A549 (cell line): ENCODE measurements at regions not wholly inside any gene's neighbourhood (a gene's known extent, or its start where the extent isn't known, plus 50 kb on each side); places are given as distances from the start of the nearest gene placed in this dataset.
"Not testable (repeated sequence)": the region's sequence is repeated elsewhere in the genome, so short reads cannot be mapped to it uniquely, and the experiment has no call there.

Source experiments
- ATAC-seq, 2 experiments: fragments of 200-7000 bp in 1 of 2; fragments of >200 bp in 1 of 2; cut with Nextera tagmentation in 1 of 2; cut with Tn5 transposase in 1 of 2; 3 replicates each; pipeline versions ENCODE4 v1.8.0 to v1.9.1; 2018 to 2020; ENCODE audit warnings: mild to moderate bottlenecking in 1 of 2, moderate library complexity in 1 of 2
- CTCF ChIA-PET: fragments of 300-600 bp; sonication (Branson Sonifier 250); formaldehyde crosslinking; extraction: SDS; loops from one replicate; lab custom pipeline; 2021; ENCODE audit warnings: antibody characterized with exemption, inconsistent platforms; lab: Yijun Ruan, JAX
- POLR2A ChIA-PET: fragments of 350-600 bp; formaldehyde crosslinking; extraction: SDS; loops from one replicate; lab custom pipeline; 2021; ENCODE audit warnings: antibody characterized with exemption, inconsistent platforms; lab: Yijun Ruan, JAX
- DNase-seq, 2 experiments: peaks; one replicate each; pipeline versions ENCODE4 v3.0.0 to v3.0.0-alpha.2; 2011 to 2016; ENCODE audit warnings: low read depth in 1 of 2, low spot score in 1 of 2
- FAIRE-seq: peaks from 2 replicates; lab custom pipeline; 2011; peaks lifted over from hg19 to GRCh38; lab: Jason Lieb, UNC
- H3K27ac ChIP-seq, 2 experiments: fragments of >200 bp; sonication (Bioruptor Twin); formaldehyde crosslinking; 3 replicates each; pipeline ENCODE4 v1.5.1; 2016 to 2017
- H3K4me1 ChIP-seq: fragments of >200 bp; sonication (Bioruptor Twin); formaldehyde crosslinking; 3 replicates; pipeline ENCODE4 v1.6.1; 2016
- H3K4me2 ChIP-seq: fragments of >200 bp; sonication (Bioruptor Twin); formaldehyde crosslinking; 3 replicates; pipeline ENCODE4 v1.6.1; 2016
- H3K4me3 ChIP-seq: fragments of >200 bp; sonication (Bioruptor Twin); formaldehyde crosslinking; 3 replicates; pipeline ENCODE4 v1.5.1; 2016
- H3K9me3 ChIP-seq: fragments of >200 bp; sonication (Bioruptor Twin); formaldehyde crosslinking; 3 replicates; pipeline ENCODE4 v1.6.1; 2016
- CBX2 ChIP-seq: fragments of 200-600 bp; sonication (generic); IDR thresholded peaks from 2 replicates; pipeline ENCODE4 v1.6.1; 2016; ENCODE audit warnings: low read depth, mild to moderate bottlenecking, borderline replicate concordance
- EHMT2 ChIP-seq: fragments of 200-600 bp; sonication (generic); IDR thresholded peaks from 2 replicates; pipeline ENCODE4 v1.6.1; 2016; ENCODE audit warnings: antibody characterized with exemption, low read depth, mild to moderate bottlenecking, moderate library complexity
- ESRRA ChIP-seq: fragments of 150-350 bp; IDR thresholded peaks from 2 replicates; pipeline ENCODE4 v1.6.1; 2014; ENCODE audit warnings: mild to moderate bottlenecking, low read length, borderline replicate concordance
- FOSL2 ChIP-seq, 2 experiments: fragments of 450-650 bp in 1 of 2; fragments of >200 bp in 1 of 2; sonication (Bioruptor Twin) in 1 of 2; formaldehyde crosslinking; IDR thresholded peaks; 2 replicates each; pipeline versions ENCODE4 v1.5.0 to v1.6.1; 2016 to 2020; ENCODE audit warnings: mild to moderate bottlenecking in 1 of 2, moderate library complexity in 1 of 2
- HDAC2 ChIP-seq: fragments of 200-600 bp; sonication (generic); IDR thresholded peaks from 2 replicates; pipeline ENCODE4 v1.6.1; 2016
- MAFK ChIP-seq: fragments of 450-650 bp; IDR thresholded peaks from 2 replicates; pipeline ENCODE4 v1.6.1; 2014; ENCODE audit not compliant: partially characterized antibody
- MYC ChIP-seq: IDR thresholded peaks from 2 replicates; pipeline ENCODE4 v1.6.1; 2012; ENCODE audit warnings: mild to moderate bottlenecking, inconsistent platforms, low read length, improper control_type of control experiment, borderline replicate concordance
- NPAS2 ChIP-seq: fragments of 250-450 bp; sonication (Bioruptor Pico); IDR thresholded peaks from 2 replicates; pipeline ENCODE4 v1.8.0; 2022; ENCODE audit warnings: mild to moderate bottlenecking, moderate library complexity, borderline replicate concordance
- PHF8 ChIP-seq: fragments of 200-600 bp; sonication (generic); IDR thresholded peaks from 2 replicates; pipeline ENCODE4 v1.6.1; 2016; ENCODE audit warnings: low read depth, mild to moderate bottlenecking, antibody characterized with exemption, moderate library complexity, borderline replicate concordance
- RCOR1 ChIP-seq: fragments of 150-350 bp; IDR thresholded peaks from 2 replicates; pipeline ENCODE4 v1.6.1; 2014; ENCODE audit warnings: antibody characterized with exemption, low read length, low read depth
- SREBF2 ChIP-seq: fragments of 450-650 bp; IDR thresholded peaks from 2 replicates; pipeline ENCODE4 v1.6.1; 2014; ENCODE audit warnings: mild to moderate bottlenecking, moderate library complexity
- TFCP2L1 ChIP-seq: fragments of 250-450 bp; sonication (Bioruptor Pico); IDR thresholded peaks from 2 replicates; pipeline ENCODE4 v1.5.0; 2021; ENCODE audit warnings: mild to moderate bottlenecking
- TP53 ChIP-seq: fragments of 250-450 bp; sonication (Bioruptor Pico); IDR thresholded peaks from 2 replicates; pipeline ENCODE4 v1.5.0; 2021; ENCODE audit warnings: mild to moderate bottlenecking, moderate library complexity
- ZC3H11A ChIP-seq: fragments of 450-650 bp; IDR thresholded peaks from 2 replicates; pipeline ENCODE4 v1.6.1; 2014; ENCODE audit warnings: antibody characterized with exemption, mild to moderate bottlenecking
- ZSCAN20 ChIP-seq: fragments of 250-450 bp; sonication (Bioruptor Pico); IDR thresholded peaks from 2 replicates; pipeline ENCODE4 v1.8.0; 2022; ENCODE audit warnings: mild to moderate bottlenecking, moderate library complexity
- WGBS: methylation state at CpG from one replicate; pipeline ENCODE4 v1.1.6; 2017; ENCODE audit errors: missing lambda C conversion rate; 5-methylcytosine and 5-hydroxymethylcytosine counted together
- TF ChIP-seq, protein P1 (sequence below): fragments of 200-600 bp; sonication (generic); IDR thresholded peaks from 2 replicates; pipeline ENCODE4 v1.6.1; 2016; ENCODE audit warnings: antibody characterized with exemption, mild to moderate bottlenecking, moderate library complexity

DNA sequence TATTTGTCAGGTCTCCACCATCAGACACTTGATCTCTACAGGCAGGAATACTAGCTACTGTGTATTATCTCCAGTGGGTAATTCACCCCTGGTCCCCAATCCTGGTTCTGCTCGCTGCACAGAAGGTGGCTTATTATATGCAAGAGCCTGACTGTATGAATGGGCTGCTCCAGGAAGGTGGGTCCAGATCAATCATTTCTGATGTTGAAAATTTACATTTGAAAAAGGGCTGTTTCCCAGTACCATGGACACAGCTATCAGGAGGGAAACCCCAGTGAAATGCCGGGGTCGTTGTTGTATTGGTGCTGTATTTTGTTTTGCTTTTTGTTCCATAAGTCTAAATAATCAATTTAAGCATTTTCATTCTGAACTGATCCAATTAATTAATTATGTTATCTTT, 367.6 kb downstream of the RND3 start:
- ChIA-PET POLR2A (no interaction called here), CTCF (interaction anchor here (0.7 kb wide), 1 partner anchor 1236 kb away, joined by 3 read pairs; no protein-coding TSS in a partner anchor)
- peak overlapping the region; percentile 61 to 68; a peak in 5 of 6 replicates for H3K27ac ChIP-seq
- no peak; a peak in 1 of 6 replicates for ATAC-seq
- H3K4me3 ChIP-seq = no peak overlapping the region
- H3K4me2 ChIP-seq = peak overlapping the region; percentile 81
- no peaks in the 10 kb centered on the region for H3K9me3 ChIP-seq
- H3K4me1 ChIP-seq = peaks cover 43% of the 10 kb centered on the region
- no peak for DNase-seq
- 82% methylated on average over 3 of the region's 3 CpGs for WGBS
- FAIRE-seq = no peak
- no peak for TF ChIP-seq SREBF2
- TF ChIP-seq ZC3H11A = no peak
- TF ChIP-seq NPAS2 (CRISPR knock-in tag) = no peak

DNA sequence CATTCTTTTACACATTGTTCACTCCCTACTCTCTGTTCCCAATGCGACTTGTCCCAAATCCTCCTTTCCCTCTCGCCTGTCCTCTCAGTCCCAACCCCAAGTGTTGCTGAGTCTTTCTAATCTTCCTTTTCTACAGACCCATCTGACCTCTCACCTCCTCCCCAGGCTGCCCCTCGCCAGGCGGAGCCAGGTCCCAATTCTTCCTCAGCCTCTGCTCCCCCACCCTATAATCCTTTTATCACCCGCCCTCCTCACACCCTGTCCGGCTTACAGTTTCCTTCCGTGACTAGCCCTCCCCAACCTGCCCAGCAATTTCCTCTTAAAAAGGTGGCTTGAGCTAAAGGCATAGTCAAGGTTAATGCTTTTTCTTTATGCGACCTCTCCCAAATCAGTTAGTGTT, 373.4 kb downstream of the RND3 start:
- FAIRE-seq, DNase-seq, H3K4me2 ChIP-seq, H3K4me1 ChIP-seq, ATAC-seq, H3K27ac ChIP-seq, H3K4me3 ChIP-seq, CTCF ChIA-PET, POLR2A ChIA-PET, H3K9me3 ChIP-seq: not testable (repeated sequence)
- WGBS = 84% methylated on average over 8 of the region's 8 CpGs

DNA sequence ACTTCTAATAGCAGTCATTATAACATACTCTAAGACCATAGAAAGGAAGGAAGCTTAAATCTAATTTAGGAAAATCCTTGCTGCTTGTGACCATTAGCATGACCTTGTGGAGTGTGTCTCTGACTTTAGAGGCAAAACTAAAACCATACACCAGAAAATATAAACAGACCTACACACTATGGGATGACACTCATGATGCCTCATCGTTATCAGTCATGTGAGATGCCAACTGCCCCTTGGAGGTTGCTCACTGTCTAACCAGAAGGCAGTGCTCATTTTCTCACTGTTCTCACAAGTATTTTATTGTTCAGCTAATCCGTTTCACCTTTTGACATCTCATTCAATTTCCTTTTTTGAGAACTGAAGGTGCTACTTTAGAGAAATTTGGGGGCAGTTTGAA, 376.9 kb downstream of the RND3 start:
- TF ChIP-seq MYC = no peak
- TF ChIP-seq, all 56 proteins: peak for 0
- Histone ChIP-seq H3K4me1 (no peaks in the 10 kb centered on the region), H3K4me3 (no peak overlapping the region), H3K9me3 (no peaks in the 10 kb centered on the region), H3K27ac (no peak overlapping the region), H3K4me2 (no peak overlapping the region)
- FAIRE-seq (no peak), ATAC-seq (no peak), DNase-seq (no peak)
- CTCF ChIA-PET = no interaction called here
- WGBS = 71% methylated on average over 2 of the region's 2 CpGs
- POLR2A ChIA-PET = no interaction called here

DNA sequence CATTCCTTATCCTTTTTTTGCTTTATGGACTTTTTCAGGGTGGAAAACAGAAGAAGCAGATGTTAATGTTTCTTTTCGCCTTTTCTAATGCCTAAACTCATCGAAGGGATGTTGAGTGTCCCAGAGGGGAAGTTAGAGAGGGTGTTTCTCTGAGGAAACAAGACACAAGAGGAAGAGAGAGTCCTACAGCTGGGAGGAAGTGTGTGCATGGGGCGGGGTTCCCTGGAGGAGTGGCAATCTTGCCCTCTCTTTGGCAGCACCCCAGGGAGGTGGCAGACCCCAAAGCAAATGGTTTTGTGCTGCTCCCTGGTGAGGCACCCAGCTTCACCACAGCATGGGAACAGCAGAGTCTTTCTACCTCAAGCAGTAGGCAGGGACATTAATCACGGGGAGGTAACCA, 377.6 kb downstream of the RND3 start:
- H3K27ac ChIP-seq = peak overlapping the region in 1 of 2 experiments; percentile 40; a peak in 1 of 6 replicates
- DNase-seq (no peak), FAIRE-seq (no peak)
- TF ChIP-seq EHMT2 (no peak), MAFK (no peak), TFCP2L1 (no peak), CBX2 (no peak), ZSCAN20 (CRISPR knock-in tag) (no peak), MYC (no peak), HDAC2 (no peak), RCOR1 (no peak), TP53 (CRISPR knock-in tag) (no peak), ESRRA (no peak), PHF8 (no peak), FOSL2 (IDR thresholded peaks at IDR 0.05) (no peak), FOSL2 (CRISPR knock-in tag; IDR thresholded peaks at IDR 0.05) (no peak)
- TF ChIP-seq, protein P1, sequence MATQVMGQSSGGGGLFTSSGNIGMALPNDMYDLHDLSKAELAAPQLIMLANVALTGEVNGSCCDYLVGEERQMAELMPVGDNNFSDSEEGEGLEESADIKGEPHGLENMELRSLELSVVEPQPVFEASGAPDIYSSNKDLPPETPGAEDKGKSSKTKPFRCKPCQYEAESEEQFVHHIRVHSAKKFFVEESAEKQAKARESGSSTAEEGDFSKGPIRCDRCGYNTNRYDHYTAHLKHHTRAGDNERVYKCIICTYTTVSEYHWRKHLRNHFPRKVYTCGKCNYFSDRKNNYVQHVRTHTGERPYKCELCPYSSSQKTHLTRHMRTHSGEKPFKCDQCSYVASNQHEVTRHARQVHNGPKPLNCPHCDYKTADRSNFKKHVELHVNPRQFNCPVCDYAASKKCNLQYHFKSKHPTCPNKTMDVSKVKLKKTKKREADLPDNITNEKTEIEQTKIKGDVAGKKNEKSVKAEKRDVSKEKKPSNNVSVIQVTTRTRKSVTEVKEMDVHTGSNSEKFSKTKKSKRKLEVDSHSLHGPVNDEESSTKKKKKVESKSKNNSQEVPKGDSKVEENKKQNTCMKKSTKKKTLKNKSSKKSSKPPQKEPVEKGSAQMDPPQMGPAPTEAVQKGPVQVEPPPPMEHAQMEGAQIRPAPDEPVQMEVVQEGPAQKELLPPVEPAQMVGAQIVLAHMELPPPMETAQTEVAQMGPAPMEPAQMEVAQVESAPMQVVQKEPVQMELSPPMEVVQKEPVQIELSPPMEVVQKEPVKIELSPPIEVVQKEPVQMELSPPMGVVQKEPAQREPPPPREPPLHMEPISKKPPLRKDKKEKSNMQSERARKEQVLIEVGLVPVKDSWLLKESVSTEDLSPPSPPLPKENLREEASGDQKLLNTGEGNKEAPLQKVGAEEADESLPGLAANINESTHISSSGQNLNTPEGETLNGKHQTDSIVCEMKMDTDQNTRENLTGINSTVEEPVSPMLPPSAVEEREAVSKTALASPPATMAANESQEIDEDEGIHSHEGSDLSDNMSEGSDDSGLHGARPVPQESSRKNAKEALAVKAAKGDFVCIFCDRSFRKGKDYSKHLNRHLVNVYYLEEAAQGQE = no peak
- TF ChIP-seq, all 56 proteins: peak for 0
- WGBS = 84% methylated on average over 4 of the region's 4 CpGs
- Histone ChIP-seq H3K4me3 (no peak overlapping the region), H3K4me1 (no peaks in the 10 kb centered on the region), H3K4me2 (no peak overlapping the region), H3K9me3 (peaks cover 2% of the 10 kb centered on the region; the same call in 2 of the 3 replicates)
- ChIA-PET CTCF (no interaction called here), POLR2A (no interaction called here)
- ATAC-seq = no peak
